Upper lobe of left lung (tissue), 4 donors: ENCODE measurements at regions not wholly inside any gene's neighbourhood (a gene's known extent, or its start where the extent isn't known, plus 50 kb on each side); places are given as distances from the start of the nearest gene placed in this dataset.

Experiments used
- EP300 ChIP-seq, 4 donors: sonication (generic); formaldehyde crosslinking; IDR thresholded peaks; one replicate each; pipeline ENCODE4 v1.5.1; 2017; ENCODE audit warnings: antibody characterized with exemption in 4 of 4, control low read depth in 2 of 4
- POLR2A ChIP-seq, 4 donors: fragments of 450-650 bp; IDR thresholded peaks; one replicate each; pipeline ENCODE4 v1.5.1; 2016 to 2017; ENCODE audit warnings: antibody characterized with exemption in 4 of 4, mild to moderate bottlenecking in 2 of 4
- TF ChIP-seq, protein P1 (sequence below), 6 experiments: fragments of 450-650 bp in 4 of 6; fragments of 200-600 bp in 2 of 6; sonication (generic) in 2 of 6; IDR thresholded peaks; one replicate each; pipeline ENCODE4 v1.5.1; 2016 to 2019; ENCODE audit warnings: antibody characterized with exemption in 6 of 6

DNA sequence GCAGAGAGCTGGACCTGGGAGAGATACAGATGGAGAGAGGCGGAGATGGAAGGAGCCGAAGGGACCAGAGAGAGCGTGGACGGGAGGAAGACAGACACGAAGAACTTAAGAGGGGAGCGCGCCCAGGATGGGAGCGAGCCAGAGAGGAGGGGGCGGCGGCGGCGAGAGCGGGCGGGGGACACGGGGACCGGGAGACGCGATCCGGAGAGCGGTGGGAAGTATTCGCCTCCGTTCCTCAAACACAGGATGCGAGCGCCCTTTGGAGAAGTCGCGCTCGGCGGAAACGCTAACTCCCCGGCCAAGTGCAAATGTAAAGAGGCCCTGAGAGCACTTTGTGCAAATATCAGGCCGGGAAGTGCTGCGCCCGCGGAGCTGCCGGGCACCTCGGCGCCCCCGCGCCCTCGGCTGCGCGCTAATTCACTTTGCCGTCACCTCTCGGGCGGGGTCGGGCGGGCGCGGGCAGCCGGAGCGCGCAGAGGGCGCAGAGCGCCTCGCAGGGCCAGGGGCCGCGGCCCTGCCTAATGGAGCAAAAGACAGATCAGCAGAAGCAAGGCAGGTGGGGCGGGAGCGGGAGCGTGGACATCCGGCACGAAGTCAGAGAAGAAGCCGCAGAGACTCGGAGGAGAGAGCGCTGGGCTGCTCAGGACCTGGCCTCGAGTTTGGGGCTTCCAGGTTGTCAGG, 281.2 kb downstream of the RRAGC start:
- TF ChIP-seq, protein P1, sequence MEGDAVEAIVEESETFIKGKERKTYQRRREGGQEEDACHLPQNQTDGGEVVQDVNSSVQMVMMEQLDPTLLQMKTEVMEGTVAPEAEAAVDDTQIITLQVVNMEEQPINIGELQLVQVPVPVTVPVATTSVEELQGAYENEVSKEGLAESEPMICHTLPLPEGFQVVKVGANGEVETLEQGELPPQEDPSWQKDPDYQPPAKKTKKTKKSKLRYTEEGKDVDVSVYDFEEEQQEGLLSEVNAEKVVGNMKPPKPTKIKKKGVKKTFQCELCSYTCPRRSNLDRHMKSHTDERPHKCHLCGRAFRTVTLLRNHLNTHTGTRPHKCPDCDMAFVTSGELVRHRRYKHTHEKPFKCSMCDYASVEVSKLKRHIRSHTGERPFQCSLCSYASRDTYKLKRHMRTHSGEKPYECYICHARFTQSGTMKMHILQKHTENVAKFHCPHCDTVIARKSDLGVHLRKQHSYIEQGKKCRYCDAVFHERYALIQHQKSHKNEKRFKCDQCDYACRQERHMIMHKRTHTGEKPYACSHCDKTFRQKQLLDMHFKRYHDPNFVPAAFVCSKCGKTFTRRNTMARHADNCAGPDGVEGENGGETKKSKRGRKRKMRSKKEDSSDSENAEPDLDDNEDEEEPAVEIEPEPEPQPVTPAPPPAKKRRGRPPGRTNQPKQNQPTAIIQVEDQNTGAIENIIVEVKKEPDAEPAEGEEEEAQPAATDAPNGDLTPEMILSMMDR (IDR thresholded peaks at IDR 0.05) = no peak
- TF ChIP-seq EP300 (IDR thresholded peaks at IDR 0.05) = no peak
- TF ChIP-seq POLR2A (IDR thresholded peaks at IDR 0.05) = no peak
